Smooth muscle cell (in vitro differentiated cells): ENCODE measurements at regions not wholly inside any gene's neighbourhood (a gene's known extent, or its start where the extent isn't known, plus 50 kb on each side); places are given as distances from the start of the nearest gene placed in this dataset.
A peak's percentile ranks its signal among the peaks of the same experiment; 100 is the strongest.

Experiments used
- DNase-seq: peaks from one replicate; lab custom pipeline; 2025; ENCODE audit not compliant: unreplicated experiment; lab: John Stamatoyannopoulos, UW
- H2AFZ ChIP-seq: fragments of 200-600 bp; sonication (generic); 2 replicates; pipeline ENCODE4 v1.6.0; 2016; ENCODE audit warnings: antibody characterized with exemption, low read depth, mild to moderate bottlenecking
- H3F3A ChIP-seq: fragments of 200-600 bp; sonication (generic); 2 replicates; pipeline ENCODE4 v1.6.0; 2017; ENCODE audit warnings: antibody characterized with exemption, low read depth
- H3K27ac ChIP-seq: fragments of 200-600 bp; sonication (generic); 2 replicates; pipeline ENCODE4 v1.5.1; 2016; ENCODE audit warnings: low read depth, mild to moderate bottlenecking
- H3K27me3 ChIP-seq: fragments of 200-600 bp; sonication (generic); 2 replicates; pipeline ENCODE4 v1.6.1; 2016; ENCODE audit warnings: low read depth, mild to moderate bottlenecking
- H3K36me3 ChIP-seq: fragments of 200-600 bp; sonication (generic); 2 replicates; pipeline ENCODE4 v1.5.1; 2016; ENCODE audit warnings: low read depth
- H3K4me1 ChIP-seq: fragments of 200-600 bp; sonication (generic); 2 replicates; pipeline ENCODE4 v1.5.1; 2016; ENCODE audit warnings: low read depth
- H3K4me2 ChIP-seq: fragments of 200-600 bp; sonication (generic); 2 replicates; pipeline ENCODE4 v1.6.0; 2016; ENCODE audit warnings: mild to moderate bottlenecking
- H3K4me3 ChIP-seq: fragments of 200-600 bp; sonication (generic); 2 replicates; pipeline ENCODE4 v1.5.1; 2016; ENCODE audit warnings: mild to moderate bottlenecking
- H3K79me2 ChIP-seq: fragments of 200-600 bp; sonication (generic); 2 replicates; pipeline ENCODE4 v1.6.0; 2016; ENCODE audit warnings: low read depth, mild to moderate bottlenecking
- H3K9ac ChIP-seq: fragments of 200-600 bp; sonication (generic); 2 replicates; pipeline ENCODE4 v1.6.0; 2016; ENCODE audit warnings: low read depth
- H3K9me3 ChIP-seq: fragments of 200-600 bp; sonication (generic); replicated peaks from 2 replicates; pipeline ENCODE4 v1.5.1; 2016; ENCODE audit warnings: low read depth
- H4K20me1 ChIP-seq: fragments of 200-600 bp; sonication (generic); 2 replicates; pipeline ENCODE4 v1.6.0; 2016; ENCODE audit warnings: low read depth
- CTCF ChIP-seq: fragments of 200-600 bp; sonication (generic); IDR thresholded peaks from 2 replicates; pipeline ENCODE4 v1.5.1; 2017; ENCODE audit warnings: borderline replicate concordance, mild to moderate bottlenecking, antibody characterized with exemption; ENCODE audit not compliant: insufficient read depth, poor library complexity, severe bottlenecking
- WGBS: methylation state at CpG from one replicate; pipeline ENCODE4 v1.1.7; 2016; ENCODE audit warnings: low lambda C conversion rate; 5-methylcytosine and 5-hydroxymethylcytosine counted together

GRCh38 chr15:69535998-69536397, 83.4 kb downstream of the RPLP1 start:
- H3K79me2 ChIP-seq = no peaks in the 10 kb centered on the region
- H3F3A ChIP-seq = peaks cover 5% of the 10 kb centered on the region
- H3K27me3 ChIP-seq = no peaks in the 10 kb centered on the region
- no peaks in the 10 kb centered on the region for H3K36me3 ChIP-seq
- H2AFZ ChIP-seq = no peak overlapping the region
- no peak overlapping the region for H3K4me3 ChIP-seq
- TF ChIP-seq CTCF = no peak
- peaks cover 27% of the 10 kb centered on the region for H3K4me1 ChIP-seq
- H3K9me3 ChIP-seq = no peaks in the 10 kb centered on the region
- no peaks in the 10 kb centered on the region for H4K20me1 ChIP-seq
- H3K27ac ChIP-seq = no peak overlapping the region
- DNase-seq = no peak
- no peak overlapping the region for H3K9ac ChIP-seq
- H3K4me2 ChIP-seq = peak overlapping the region; percentile 19
- WGBS = 91% methylated on average over 6 of the region's 6 CpGs

DNA sequence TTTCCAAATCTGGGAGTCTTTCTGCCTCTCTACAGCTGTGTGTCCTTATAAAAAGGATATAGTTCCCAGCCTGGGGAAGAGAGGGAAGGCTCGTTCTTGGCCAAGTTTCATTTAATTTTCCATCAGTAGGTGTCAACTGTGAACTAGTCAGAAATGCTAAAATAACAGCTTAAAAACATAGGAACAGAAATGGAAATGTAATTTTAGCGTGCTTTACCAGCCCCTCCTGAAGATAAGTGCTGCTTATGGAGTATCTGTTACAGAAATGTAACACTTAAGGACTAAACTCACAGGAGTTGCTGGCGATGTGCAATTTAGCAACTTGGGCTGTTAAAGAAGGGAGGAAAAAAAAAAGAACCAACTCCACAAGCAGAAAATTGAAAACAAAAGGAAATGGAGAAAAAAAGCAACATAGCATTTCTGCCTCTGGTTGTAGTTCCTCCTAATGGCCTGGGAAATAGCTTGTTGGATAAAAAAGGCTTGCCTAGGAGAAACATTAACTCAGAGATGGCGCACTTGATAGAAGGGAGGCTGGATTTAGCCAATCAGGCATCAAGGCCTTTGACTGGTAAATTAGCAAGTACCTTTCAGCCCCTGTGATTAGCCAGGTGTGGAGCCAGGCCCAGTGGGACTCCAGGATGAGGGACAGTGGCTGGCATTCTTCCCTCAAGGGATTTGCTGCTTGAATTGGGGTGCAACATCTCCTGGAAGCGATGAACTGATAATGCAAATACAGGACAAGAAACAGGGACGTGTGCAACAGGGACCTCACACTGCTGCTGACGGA, 84.3 kb downstream of the RPLP1 start:
- no peaks in the 10 kb centered on the region for H3K27me3 ChIP-seq
- no peaks in the 10 kb centered on the region for H4K20me1 ChIP-seq
- H3K9ac ChIP-seq = no peak overlapping the region
- peaks cover 5% of the 10 kb centered on the region for H3F3A ChIP-seq
- no peaks in the 10 kb centered on the region for H3K9me3 ChIP-seq
- no peak overlapping the region for H3K4me3 ChIP-seq
- peaks cover 18% of the 10 kb centered on the region for H3K4me1 ChIP-seq
- H2AFZ ChIP-seq = no peak overlapping the region
- no peak for DNase-seq
- H3K79me2 ChIP-seq = no peaks in the 10 kb centered on the region
- no peak overlapping the region for H3K27ac ChIP-seq
- TF ChIP-seq CTCF = no peak
- H3K4me2 ChIP-seq = no peak overlapping the region
- no peaks in the 10 kb centered on the region for H3K36me3 ChIP-seq
- 79% methylated on average over 7 of the region's 7 CpGs for WGBS

- H3K36me3 ChIP-seq = no peaks in the 10 kb centered on the region
- TF ChIP-seq CTCF = no peak
- H3K4me3 ChIP-seq = no peak overlapping the region
- H3K79me2 ChIP-seq = no peaks in the 10 kb centered on the region
- WGBS = 94% methylated on average over 1 of the region's 1 CpG
- no peak overlapping the region for H3K4me2 ChIP-seq
- no peak overlapping the region for H3K9ac ChIP-seq
- H4K20me1 ChIP-seq = no peaks in the 10 kb centered on the region
- no peak overlapping the region for H2AFZ ChIP-seq
- H3F3A ChIP-seq = peaks cover 5% of the 10 kb centered on the region
- no peak for DNase-seq
- no peaks in the 10 kb centered on the region for H3K27me3 ChIP-seq
- H3K27ac ChIP-seq = no peak overlapping the region
- peaks cover 10% of the 10 kb centered on the region for H3K4me1 ChIP-seq
- no peaks in the 10 kb centered on the region for H3K9me3 ChIP-seq
These were observed 85.3 kb downstream of the RPLP1 start for GRCh38 chr15:69537901-69538300.

DNA sequence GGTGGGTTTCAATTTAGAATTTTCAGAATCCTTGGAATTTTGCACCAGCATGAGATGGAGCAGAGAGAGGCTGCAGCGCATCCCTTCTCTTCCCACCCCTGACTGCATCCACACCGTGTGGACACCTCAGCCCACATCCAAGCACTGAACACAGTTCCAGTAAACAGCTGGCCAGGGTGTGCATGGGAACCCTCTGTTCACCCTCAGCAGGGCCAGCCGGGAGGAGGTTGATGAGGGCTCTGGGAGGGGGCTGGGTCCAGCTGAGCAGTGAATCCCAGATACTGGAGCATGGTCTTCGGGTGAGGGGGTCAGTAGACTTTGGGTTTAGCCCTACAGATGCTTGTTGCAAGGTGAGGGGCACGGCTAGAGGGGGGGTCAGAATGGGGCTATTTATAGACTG, 85.8 kb downstream of the RPLP1 start:
- no peaks in the 10 kb centered on the region for H3K9me3 ChIP-seq
- TF ChIP-seq CTCF = no peak

More for the DNA sequence above, 85.8 kb downstream of the RPLP1 start:
- no peak overlapping the region for H3K4me2 ChIP-seq
- H3K36me3 ChIP-seq = no peaks in the 10 kb centered on the region
- H3K9ac ChIP-seq = no peak overlapping the region
- no peak overlapping the region for H3K27ac ChIP-seq
- peaks cover 10% of the 10 kb centered on the region for H3K4me1 ChIP-seq
- H2AFZ ChIP-seq = no peak overlapping the region
- 97% methylated on average over 5 of the region's 5 CpGs for WGBS
- peaks cover 5% of the 10 kb centered on the region for H3F3A ChIP-seq
- no peak overlapping the region for H3K4me3 ChIP-seq
- DNase-seq = no peak
- no peaks in the 10 kb centered on the region for H4K20me1 ChIP-seq
- no peaks in the 10 kb centered on the region for H3K27me3 ChIP-seq
- no peaks in the 10 kb centered on the region for H3K79me2 ChIP-seq
